ENCODE measurements at regions not wholly inside any gene's neighbourhood (a gene's known extent, or its start where the extent isn't known, plus 50 kb on each side); places are given as distances from the start of the nearest gene placed in this dataset.

GRCh38 chrX:39888730-39889129, 209.0 kb downstream of the BCOR start:
- DNase-seq: no peak

GRCh38 chrX:39889704-39890103, 208.1 kb downstream of the BCOR start:
- DNase-seq: no peak

GRCh38 chrX:39890807-39891206, 207.0 kb downstream of the BCOR start:
- DNase-seq: no peak

- no peak for DNase-seq
Measured at GRCh38 chrX:39891781-39892180, 206.0 kb downstream of the BCOR start.

- no peak for DNase-seq
Measured at GRCh38 chrX:39893417-39894338, 204.1 kb downstream of the BCOR start.

GRCh38 chrX:39894683-39895082, 203.1 kb downstream of the BCOR start:
- DNase-seq: no peak

GRCh38 chrX:39895218-39896110, 202.3 kb downstream of the BCOR start:
- no peak for DNase-seq

GRCh38 chrX:39896951-39897740, 200.6 kb downstream of the BCOR start:
- DNase-seq: no peak

- DNase-seq: no peak
Measured at GRCh38 chrX:39897741-39898097, 200.0 kb downstream of the BCOR start.

- no peak for DNase-seq
Measured at GRCh38 chrX:39898147-39898546, 199.6 kb downstream of the BCOR start.

GRCh38 chrX:39899059-39899458, 198.7 kb downstream of the BCOR start:
- no peak for DNase-seq

GRCh38 chrX:39899856-39900776, 197.6 kb downstream of the BCOR start:
- no peak for DNase-seq

- no peak for DNase-seq
Measured at GRCh38 chrX:39900777-39901170, 197.0 kb downstream of the BCOR start.

GRCh38 chrX:39903343-39903742, 194.4 kb downstream of the BCOR start:
- no peak for DNase-seq

GRCh38 chrX:39903937-39904336, 193.8 kb downstream of the BCOR start:
- DNase-seq: no peak

GRCh38 chrX:39904816-39905537, 192.8 kb downstream of the BCOR start:
- no peak for DNase-seq

GRCh38 chrX:39905538-39905891, 192.2 kb downstream of the BCOR start:
- DNase-seq: no peak

GRCh38 chrX:39905946-39906345, 191.8 kb downstream of the BCOR start:
- no peak for DNase-seq

- no peak for DNase-seq
Measured at GRCh38 chrX:39907964-39908661, 189.6 kb downstream of the BCOR start.

- no peak for DNase-seq
Measured at GRCh38 chrX:39909996-39910395, 187.8 kb downstream of the BCOR start.

- DNase-seq: no peak
Measured at GRCh38 chrX:39910651-39911050, 187.1 kb downstream of the BCOR start.
